ENCODE measurements at regions not wholly inside any gene's neighbourhood (a gene's known extent, or its start where the extent isn't known, plus 50 kb on each side); places are given as distances from the start of the nearest gene placed in this dataset.

DNA sequence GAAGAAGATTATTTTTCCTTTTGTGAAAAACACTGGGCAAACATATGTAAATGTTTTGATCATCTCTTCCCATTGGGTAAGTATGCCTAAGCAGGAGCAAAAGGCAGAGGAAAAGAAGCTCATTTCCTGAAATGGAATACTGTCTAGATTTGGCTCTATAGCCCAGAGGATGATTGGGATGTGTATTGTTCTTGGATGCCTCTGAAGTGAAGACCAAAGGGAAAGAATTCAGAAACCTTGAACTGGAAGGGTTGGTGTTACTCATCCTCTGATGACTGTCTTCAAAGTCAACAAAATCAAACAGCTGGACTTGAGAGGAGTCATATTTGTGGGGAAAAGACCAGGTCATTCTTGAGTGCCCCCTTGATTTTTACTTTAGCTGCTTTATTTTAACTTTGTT, 112.6 kb upstream of the NT5C1B start:
- ATAC-seq (ENCODE audit: insufficient read depth, low read depth), result no peak
- no peak overlapping the region for H2AFZ ChIP-seq (ENCODE audit: low read depth, low read length)
- no peak for DNase-seq

DNA sequence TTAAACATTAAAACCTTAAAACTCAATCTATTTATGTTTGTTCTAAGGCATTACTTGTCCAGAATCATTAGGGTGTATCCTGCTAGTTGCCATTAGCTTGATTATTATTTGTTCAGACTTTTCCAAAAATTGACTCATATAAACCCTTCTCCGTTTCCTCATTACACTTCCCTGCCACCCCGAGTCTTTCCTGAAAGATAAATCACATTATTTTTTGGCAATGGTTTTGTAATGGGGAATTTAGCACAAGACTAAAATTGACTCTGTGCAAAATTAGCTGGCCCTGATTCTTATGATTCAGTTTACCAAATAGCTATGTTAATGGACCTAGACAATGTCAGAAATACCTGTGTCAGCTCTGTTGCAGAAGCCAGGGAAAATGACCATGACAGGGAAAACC, 112.2 kb upstream of the NT5C1B start:
- Histone ChIP-seq H2AFZ (ENCODE audit: low read depth, low read length) (no peak overlapping the region), H3K27me3 (ENCODE audit: insufficient read depth, low read length, poor library complexity) (no peaks in the 10 kb centered on the region), H3K79me2 (ENCODE audit: insufficient read depth, low read length) (no peaks in the 10 kb centered on the region), H3K4me3 (ENCODE audit: low read depth in 1 of 2, low read length in 2 of 2) (no peak overlapping the region), H3K4me1 (ENCODE audit: insufficient read depth, low read length) (no peaks in the 10 kb centered on the region), H4K20me1 (ENCODE audit: insufficient read depth, low read length) (no peaks in the 10 kb centered on the region), H3K27ac (ENCODE audit: low read length) (no peak overlapping the region), H3K4me2 (ENCODE audit: insufficient read depth, low read length) (no peak overlapping the region), H3K36me3 (ENCODE audit: insufficient read depth, low read length) (no peaks in the 10 kb centered on the region), H3K9ac (ENCODE audit: low read depth, low read length) (no peak overlapping the region), H3K9me3 (ENCODE audit: insufficient read depth, low read length, severe bottlenecking) (no peaks in the 10 kb centered on the region)
- DNase-seq, result no peak
- no peak for ATAC-seq (ENCODE audit: insufficient read depth, low read depth)
- no peak for TF ChIP-seq EZH2 (IDR thresholded peaks at IDR 0.05; ENCODE audit: borderline replicate concordance, low read depth, low read length, severe bottlenecking)
- TF ChIP-seq, protein P1, sequence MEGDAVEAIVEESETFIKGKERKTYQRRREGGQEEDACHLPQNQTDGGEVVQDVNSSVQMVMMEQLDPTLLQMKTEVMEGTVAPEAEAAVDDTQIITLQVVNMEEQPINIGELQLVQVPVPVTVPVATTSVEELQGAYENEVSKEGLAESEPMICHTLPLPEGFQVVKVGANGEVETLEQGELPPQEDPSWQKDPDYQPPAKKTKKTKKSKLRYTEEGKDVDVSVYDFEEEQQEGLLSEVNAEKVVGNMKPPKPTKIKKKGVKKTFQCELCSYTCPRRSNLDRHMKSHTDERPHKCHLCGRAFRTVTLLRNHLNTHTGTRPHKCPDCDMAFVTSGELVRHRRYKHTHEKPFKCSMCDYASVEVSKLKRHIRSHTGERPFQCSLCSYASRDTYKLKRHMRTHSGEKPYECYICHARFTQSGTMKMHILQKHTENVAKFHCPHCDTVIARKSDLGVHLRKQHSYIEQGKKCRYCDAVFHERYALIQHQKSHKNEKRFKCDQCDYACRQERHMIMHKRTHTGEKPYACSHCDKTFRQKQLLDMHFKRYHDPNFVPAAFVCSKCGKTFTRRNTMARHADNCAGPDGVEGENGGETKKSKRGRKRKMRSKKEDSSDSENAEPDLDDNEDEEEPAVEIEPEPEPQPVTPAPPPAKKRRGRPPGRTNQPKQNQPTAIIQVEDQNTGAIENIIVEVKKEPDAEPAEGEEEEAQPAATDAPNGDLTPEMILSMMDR (IDR thresholded peaks at IDR 0.05; ENCODE audit: borderline replicate concordance, extremely low read depth, low read length, poor library complexity, severe bottlenecking), result no peak

More for the DNA sequence above, 112.6 kb upstream of the NT5C1B start:
- H3K4me1 ChIP-seq (ENCODE audit: insufficient read depth, low read length), result no peaks in the 10 kb centered on the region
- no peak overlapping the region for H3K27ac ChIP-seq (ENCODE audit: low read length)
- TF ChIP-seq EZH2 (IDR thresholded peaks at IDR 0.05; ENCODE audit: borderline replicate concordance, low read depth, low read length, severe bottlenecking), result no peak
- TF ChIP-seq, protein P1 (IDR thresholded peaks at IDR 0.05; ENCODE audit: borderline replicate concordance, extremely low read depth, low read length, poor library complexity, severe bottlenecking), result no peak
- H3K36me3 ChIP-seq (ENCODE audit: insufficient read depth, low read length), result no peaks in the 10 kb centered on the region
- no peak overlapping the region for H3K4me3 ChIP-seq (ENCODE audit: low read depth in 1 of 2, low read length in 2 of 2)
- H3K9ac ChIP-seq (ENCODE audit: low read depth, low read length), result no peak overlapping the region
- H3K79me2 ChIP-seq (ENCODE audit: insufficient read depth, low read length), result no peaks in the 10 kb centered on the region
- no peaks in the 10 kb centered on the region for H3K27me3 ChIP-seq (ENCODE audit: insufficient read depth, low read length, poor library complexity)
- no peaks in the 10 kb centered on the region for H3K9me3 ChIP-seq (ENCODE audit: insufficient read depth, low read length, severe bottlenecking)
- H4K20me1 ChIP-seq (ENCODE audit: insufficient read depth, low read length), result no peaks in the 10 kb centered on the region
- H3K4me2 ChIP-seq (ENCODE audit: insufficient read depth, low read length), result no peak overlapping the region

DNA sequence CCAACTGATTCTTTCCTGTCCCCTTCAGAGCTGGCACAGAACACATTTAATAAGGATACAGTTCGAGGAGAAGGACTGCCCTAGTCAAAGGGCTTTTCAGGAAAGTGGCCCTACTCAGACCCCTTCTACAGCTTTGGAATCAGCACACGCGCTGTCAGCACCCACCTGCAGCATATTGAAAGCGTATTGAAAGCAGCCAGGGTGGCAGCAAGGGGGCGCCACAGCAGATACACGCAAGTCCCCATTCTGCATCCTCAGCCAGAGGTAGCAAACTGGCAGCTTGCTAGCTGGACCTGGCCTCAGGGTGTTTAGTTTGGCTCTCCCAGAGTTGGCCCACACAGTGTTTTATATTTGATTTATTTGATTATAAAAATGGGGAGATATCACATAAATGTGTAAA, 101.0 kb upstream of the NT5C1B start:
- H3K79me2 ChIP-seq (ENCODE audit: insufficient read depth, low read length), result no peaks in the 10 kb centered on the region
- H2AFZ ChIP-seq (ENCODE audit: low read depth, low read length), result no peak overlapping the region
- no peak overlapping the region for H3K9ac ChIP-seq (ENCODE audit: low read depth, low read length)
- no peaks in the 10 kb centered on the region for H4K20me1 ChIP-seq (ENCODE audit: insufficient read depth, low read length)
- no peak overlapping the region for H3K27ac ChIP-seq (ENCODE audit: low read length)
- no peak overlapping the region for H3K4me3 ChIP-seq (ENCODE audit: low read depth in 1 of 2, low read length in 2 of 2)
- no peaks in the 10 kb centered on the region for H3K9me3 ChIP-seq (ENCODE audit: insufficient read depth, low read length, severe bottlenecking)
- no peak overlapping the region for H3K4me2 ChIP-seq (ENCODE audit: insufficient read depth, low read length)
- no peaks in the 10 kb centered on the region for H3K27me3 ChIP-seq (ENCODE audit: insufficient read depth, low read length, poor library complexity)
- H3K4me1 ChIP-seq (ENCODE audit: insufficient read depth, low read length), result no peaks in the 10 kb centered on the region
- DNase-seq, result no peak
- H3K36me3 ChIP-seq (ENCODE audit: insufficient read depth, low read length), result no peaks in the 10 kb centered on the region
- ATAC-seq (ENCODE audit: insufficient read depth, low read depth), result no peak
- TF ChIP-seq EZH2 (IDR thresholded peaks at IDR 0.05; ENCODE audit: borderline replicate concordance, low read depth, low read length, severe bottlenecking), result no peak
- TF ChIP-seq, protein P1 (IDR thresholded peaks at IDR 0.05; ENCODE audit: borderline replicate concordance, extremely low read depth, low read length, poor library complexity, severe bottlenecking), result peak; percentile 25
